ENCODE measurements at regions not wholly inside any gene's neighbourhood (a gene's known extent, or its start where the extent isn't known, plus 50 kb on each side); places are given as distances from the start of the nearest gene placed in this dataset.

GRCh38 chr16:51759329-51759728, 608.3 kb upstream of the SALL1 start:
- no peak overlapping the region for H3K4me3 ChIP-seq (replicated peaks; ENCODE audit: low read depth, low read length)
- no peak for TF ChIP-seq CTCF (IDR thresholded peaks at IDR 0.05; ENCODE audit: low read depth, low read length, missing control alignments)
- DNase-seq (ENCODE audit: extremely low read depth, low read depth): no peak

GRCh38 chr16:51757921-51758479, 606.9 kb upstream of the SALL1 start:
- no peak for DNase-seq (ENCODE audit: extremely low read depth, low read depth)
- no peak for TF ChIP-seq CTCF (IDR thresholded peaks at IDR 0.05; ENCODE audit: low read depth, low read length, missing control alignments)
- no peak overlapping the region for H3K4me3 ChIP-seq (replicated peaks; ENCODE audit: low read depth, low read length)

GRCh38 chr16:51757505-51757904, 606.4 kb upstream of the SALL1 start:
- no peak for DNase-seq (ENCODE audit: extremely low read depth, low read depth)
- TF ChIP-seq CTCF (IDR thresholded peaks at IDR 0.05; ENCODE audit: low read depth, low read length, missing control alignments): no peak
- no peak overlapping the region for H3K4me3 ChIP-seq (replicated peaks; ENCODE audit: low read depth, low read length)

- H3K4me3 ChIP-seq (replicated peaks; ENCODE audit: low read depth, low read length): no peak overlapping the region
- no peak for TF ChIP-seq CTCF (IDR thresholded peaks at IDR 0.05; ENCODE audit: low read depth, low read length, missing control alignments)
- no peak for DNase-seq (ENCODE audit: extremely low read depth, low read depth)
Observed at GRCh38 chr16:51757124-51757470, 606.0 kb upstream of the SALL1 start.

GRCh38 chr16:51756447-51757123, 605.5 kb upstream of the SALL1 start:
- DNase-seq (ENCODE audit: extremely low read depth, low read depth): no peak
- no peak overlapping the region for H3K4me3 ChIP-seq (replicated peaks; ENCODE audit: low read depth, low read length)
- no peak for TF ChIP-seq CTCF (IDR thresholded peaks at IDR 0.05; ENCODE audit: low read depth, low read length, missing control alignments)

- no peak for DNase-seq (ENCODE audit: extremely low read depth, low read depth)
- no peak overlapping the region for H3K4me3 ChIP-seq (replicated peaks; ENCODE audit: low read depth, low read length)
- TF ChIP-seq CTCF (IDR thresholded peaks at IDR 0.05; ENCODE audit: low read depth, low read length, missing control alignments): no peak
Observed at GRCh38 chr16:51755577-51756355, 604.7 kb upstream of the SALL1 start.

All from HFF-Myc (cell line).